Posterior cingulate gyrus (tissue), 11 donors: ENCODE measurements at regions not wholly inside any gene's neighbourhood (a gene's known extent, or its start where the extent isn't known, plus 50 kb on each side); places are given as distances from the start of the nearest gene placed in this dataset.

Source experiments
- DNase-seq, 10 donors: peaks; one replicate each; pipeline versions ENCODE4 v3.0.0 to v3.0.0-alpha.2; 2020 to 2021; ENCODE audit warnings: mixed read lengths in 3 of 10
- intact Hi-C: fragments of 100-400 bp; cut with DNase I; formaldehyde crosslinking; loops from one replicate; pipeline ENCODE4 v1.15.1; 2023

- no peak for DNase-seq
- intact Hi-C loops = no loop called here
Measured at GRCh38 chr16:79498928-79499327, 101.6 kb downstream of the MAF start.

DNA sequence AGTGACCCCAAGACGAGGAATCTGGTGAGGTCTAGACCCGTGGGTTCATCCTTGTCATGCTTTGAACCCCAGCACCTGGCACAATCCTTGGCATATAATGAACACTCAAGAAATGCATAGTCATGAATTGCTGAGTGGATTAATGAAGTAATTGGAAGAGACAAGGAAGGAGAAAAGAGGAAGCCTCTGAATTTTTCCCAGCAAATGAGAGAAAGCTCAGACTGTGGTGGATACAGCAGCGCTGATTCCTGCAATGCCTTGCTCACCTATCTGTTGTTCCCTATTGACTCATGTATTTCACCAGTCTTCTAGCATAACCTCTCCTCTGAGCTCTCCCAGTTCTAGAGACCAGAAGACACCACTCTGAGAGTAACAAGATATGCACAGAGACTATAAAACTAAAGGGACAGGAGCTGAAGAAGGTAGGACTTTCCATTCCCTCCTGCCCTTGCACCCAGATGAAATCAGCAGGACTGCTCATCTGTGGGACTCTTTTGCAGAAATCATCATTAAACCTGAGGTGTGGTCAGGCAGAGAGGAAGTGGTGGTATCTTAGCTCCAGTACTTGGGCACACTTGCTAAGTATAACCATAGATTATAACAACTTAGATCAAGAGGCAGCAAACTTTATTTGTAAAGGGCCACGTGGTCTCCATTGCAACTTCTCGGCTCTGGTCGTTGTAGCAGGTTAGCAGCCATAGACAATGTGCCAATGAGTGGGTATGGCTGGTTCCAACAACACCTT, 102.8 kb downstream of the MAF start:
- intact Hi-C loops = no loop called here
- DNase-seq = no peak

GRCh38 chr16:79493911-79494310, 106.6 kb downstream of the MAF start:
- intact Hi-C loops = no loop called here
- no peak for DNase-seq

GRCh38 chr16:79492036-79492435, 108.5 kb downstream of the MAF start:
- no peak for DNase-seq
- intact Hi-C loops = no loop called here

DNA sequence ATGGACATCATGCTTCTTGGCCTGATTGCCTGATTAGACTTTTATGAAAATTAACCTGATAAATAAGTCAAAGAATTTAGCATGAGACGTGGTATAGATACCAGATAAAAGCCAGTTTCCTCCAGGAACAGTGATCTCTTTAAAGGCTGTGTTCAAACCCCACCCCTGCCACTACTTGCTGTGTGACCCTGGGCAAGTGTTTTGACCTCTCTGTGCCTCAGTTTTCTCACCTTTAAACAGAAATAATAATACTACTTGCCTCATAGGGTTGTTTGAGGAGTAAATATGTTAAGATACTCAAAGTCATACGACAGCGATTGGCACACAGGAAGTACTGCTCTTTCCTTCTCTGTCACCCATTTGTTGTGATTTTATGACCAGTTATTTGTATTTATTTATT, 115.5 kb downstream of the MAF start:
- no peak for DNase-seq
- intact Hi-C loops = no loop called here

DNA sequence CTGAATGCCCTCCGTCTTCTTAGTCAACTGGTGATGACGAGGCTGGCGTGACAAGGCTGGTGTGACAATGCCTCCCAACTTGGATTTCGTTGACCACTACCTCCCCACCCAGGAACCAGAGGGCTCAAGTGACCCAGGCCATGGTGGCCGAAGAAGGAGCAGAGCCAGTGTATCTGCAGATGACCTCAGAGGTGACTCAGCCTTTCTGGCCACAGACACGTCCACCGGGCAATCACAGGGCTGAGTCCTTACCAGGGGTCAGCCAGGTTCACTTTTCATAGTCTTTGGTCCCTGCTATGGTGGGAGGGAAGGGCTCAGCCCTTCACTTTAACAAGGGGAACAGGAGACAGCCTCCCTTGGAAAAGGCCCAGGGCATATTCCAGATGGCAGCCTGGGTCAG, 116.3 kb downstream of the MAF start:
- no peak for DNase-seq
- intact Hi-C loops = no loop called here

DNA sequence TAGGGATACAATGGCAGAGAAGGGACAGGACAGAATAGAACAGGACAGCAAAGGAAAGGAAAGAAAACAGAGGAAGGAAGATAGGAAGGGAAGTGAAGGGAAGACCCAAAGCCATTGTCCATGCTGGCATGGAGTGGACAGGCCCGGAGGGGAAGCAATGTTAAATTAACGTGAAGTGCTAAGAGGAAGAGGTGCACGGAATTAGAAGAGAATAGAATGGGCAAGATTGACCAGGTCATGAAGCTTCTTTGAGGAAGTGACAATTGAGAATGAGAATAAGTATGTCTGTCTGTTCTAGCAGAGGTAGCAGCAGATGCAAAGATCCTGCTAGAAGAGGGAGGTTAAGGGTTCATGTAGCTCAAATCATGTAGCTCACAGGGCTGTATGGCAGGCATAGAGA, 117.2 kb downstream of the MAF start:
- intact Hi-C loops = no loop called here
- DNase-seq = no peak

- intact Hi-C loops = no loop called here
- DNase-seq = no peak
Measured at GRCh38 chr16:79482011-79482410, 118.5 kb downstream of the MAF start.

DNA sequence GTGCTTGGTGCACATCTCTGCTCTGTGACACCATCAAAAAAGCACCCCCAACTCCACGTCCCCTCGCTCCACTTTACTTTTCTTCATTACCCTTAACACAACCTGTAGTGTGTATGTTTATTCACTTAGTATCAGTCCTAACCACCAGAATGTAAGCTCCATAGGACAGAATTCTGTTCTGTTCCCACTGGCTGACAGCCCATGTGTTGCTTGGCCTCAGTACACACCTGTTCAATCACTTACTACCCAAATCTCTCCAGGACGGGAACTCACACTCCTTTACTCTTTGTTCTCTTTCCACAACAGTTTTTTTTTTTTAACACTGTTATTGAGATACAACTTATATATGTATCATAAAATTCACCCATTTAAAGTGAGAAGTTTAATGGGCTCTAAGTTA, 119.6 kb downstream of the MAF start:
- no peak for DNase-seq
- intact Hi-C loops = no loop called here

DNA sequence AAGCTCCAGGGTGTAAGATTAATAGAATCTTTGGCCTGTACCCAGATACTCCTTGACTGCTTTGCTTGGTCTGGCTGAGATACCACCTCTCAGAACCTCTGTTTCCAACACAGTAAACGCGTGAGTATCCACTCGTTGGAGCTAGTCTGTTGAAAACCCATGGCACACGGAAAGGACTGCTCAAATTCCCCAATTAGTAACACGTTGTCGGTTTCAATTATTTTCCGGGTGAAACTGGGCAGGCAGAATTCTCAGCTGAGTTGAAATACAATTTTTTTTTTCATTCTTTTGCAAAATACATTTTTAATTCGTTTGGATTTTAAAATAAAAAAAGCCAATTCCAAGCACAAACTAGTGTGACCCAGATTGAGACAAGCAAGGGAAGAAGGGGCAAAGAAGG, 120.5 kb downstream of the MAF start:
- no peak for DNase-seq
- intact Hi-C loops = no loop called here

DNA sequence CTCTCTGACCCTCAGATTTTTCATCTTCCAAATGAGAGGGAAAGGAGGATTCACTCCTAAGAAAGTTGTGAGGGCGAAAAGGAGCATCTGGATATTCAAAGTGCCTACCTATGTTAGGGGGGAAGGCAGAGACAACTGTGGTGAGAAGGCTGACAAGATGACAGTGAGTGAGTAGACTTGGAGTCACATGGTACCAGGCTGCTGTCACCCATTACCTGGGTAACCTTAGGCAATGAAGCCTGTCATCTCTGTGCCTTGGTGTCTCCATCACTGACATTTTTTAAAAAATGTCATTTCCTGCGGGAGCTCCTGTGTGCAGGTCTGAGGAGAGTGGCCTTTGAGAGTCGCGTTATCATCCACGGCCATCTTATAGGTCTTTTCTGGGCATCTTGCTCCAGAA, 124.0 kb downstream of the MAF start:
- intact Hi-C loops = no loop called here

DNA sequence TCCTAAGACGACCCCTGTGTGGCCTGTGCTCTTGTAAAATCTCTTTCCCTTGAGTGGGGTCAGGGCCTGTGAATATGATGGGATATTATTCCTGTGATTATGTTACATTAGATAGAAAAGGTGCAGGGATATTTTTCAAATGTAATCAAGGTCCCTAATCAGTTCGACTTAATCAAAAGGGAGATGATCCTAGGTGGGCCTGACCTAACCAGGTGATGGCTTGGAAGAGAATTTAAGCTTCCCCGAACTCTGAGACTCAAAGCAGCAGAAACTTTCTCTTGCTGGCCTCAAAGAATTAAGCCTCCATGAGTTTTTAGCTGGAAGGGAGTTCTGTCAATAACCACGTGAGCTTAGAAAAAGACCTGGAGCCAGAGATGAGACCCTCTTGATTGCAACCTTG, 124.7 kb downstream of the MAF start:
- no peak for DNase-seq
- intact Hi-C loops = no loop called here

More for the DNA sequence above, 124.0 kb downstream of the MAF start:
- DNase-seq = no peak

GRCh38 chr16:79473456-79473855, 127.1 kb downstream of the MAF start:
- intact Hi-C loops = no loop called here
- no peak for DNase-seq

DNA sequence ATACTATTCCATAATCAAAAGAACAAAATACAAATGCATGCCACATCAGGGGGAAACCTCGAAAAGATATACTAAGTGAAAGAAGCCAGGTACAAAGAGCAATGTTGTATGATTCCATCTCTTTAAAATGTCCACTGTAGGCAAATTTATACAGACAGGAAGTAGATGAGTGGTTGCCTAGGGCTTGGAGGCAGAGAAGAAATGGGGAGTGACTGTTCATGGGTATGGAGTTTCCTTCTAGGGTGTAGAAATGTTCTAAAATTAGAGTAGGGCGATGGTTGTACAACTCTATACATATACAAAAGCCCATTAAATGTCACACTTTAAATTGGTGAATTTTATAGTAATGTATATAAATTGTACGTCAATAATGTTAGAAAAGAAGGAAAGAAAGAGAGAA, 128.1 kb downstream of the MAF start:
- intact Hi-C loops = no loop called here
- DNase-seq = no peak

GRCh38 chr16:79469999-79470398, 130.5 kb downstream of the MAF start:
- DNase-seq = no peak
- intact Hi-C loops = no loop called here

- intact Hi-C loops = no loop called here
- no peak for DNase-seq
Measured at GRCh38 chr16:79468631-79469030, 131.9 kb downstream of the MAF start.

DNA sequence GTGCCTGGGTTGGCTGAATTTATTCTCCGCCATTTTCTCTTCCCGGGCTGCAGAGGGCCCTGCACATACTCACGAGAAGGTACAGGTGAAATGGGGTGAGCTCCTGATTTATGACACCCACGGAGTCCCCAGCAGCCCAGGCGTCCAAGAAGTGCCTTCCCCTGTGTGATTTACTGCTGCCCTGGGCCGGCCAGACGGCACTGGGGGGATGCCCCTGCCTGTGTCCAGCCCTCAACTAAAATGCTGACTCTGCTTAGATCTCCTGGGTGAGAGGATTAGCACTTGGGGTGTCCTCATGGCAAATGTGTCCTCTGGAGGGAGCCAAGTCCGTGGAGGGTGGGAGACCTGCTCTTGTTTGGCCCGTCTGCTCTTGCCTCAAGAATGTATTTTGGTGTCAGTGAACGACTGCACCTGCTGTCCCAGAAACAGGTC, 132.4 kb downstream of the MAF start:
- intact Hi-C loops = no loop called here
- no peak for DNase-seq

DNA sequence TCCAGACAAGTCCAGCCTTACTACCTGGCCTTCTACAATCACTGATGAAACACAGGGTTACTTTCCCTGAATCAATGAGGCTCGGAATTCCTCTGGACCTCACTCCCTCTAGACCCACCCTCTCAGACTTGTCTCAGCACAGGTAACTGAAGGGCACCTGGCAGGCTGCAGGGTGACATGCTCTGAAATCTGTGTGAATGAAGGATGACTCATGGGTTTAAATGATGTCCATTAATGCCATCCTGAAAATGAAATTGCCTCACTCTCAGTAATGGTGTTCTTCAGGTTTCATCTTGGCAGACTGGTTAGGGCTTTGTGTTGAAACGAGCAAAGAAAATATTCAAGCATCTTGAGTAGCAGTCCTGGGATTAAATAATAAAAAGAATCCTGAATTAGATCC, 134.4 kb downstream of the MAF start:
- DNase-seq = no peak
- intact Hi-C loops = no loop called here

- DNase-seq = no peak
- intact Hi-C loops = no loop called here
Measured at GRCh38 chr16:79463841-79464240, 136.7 kb downstream of the MAF start.

GRCh38 chr16:79456036-79456435, 144.5 kb downstream of the MAF start:
- intact Hi-C loops = no loop called here
- no peak for DNase-seq

DNA sequence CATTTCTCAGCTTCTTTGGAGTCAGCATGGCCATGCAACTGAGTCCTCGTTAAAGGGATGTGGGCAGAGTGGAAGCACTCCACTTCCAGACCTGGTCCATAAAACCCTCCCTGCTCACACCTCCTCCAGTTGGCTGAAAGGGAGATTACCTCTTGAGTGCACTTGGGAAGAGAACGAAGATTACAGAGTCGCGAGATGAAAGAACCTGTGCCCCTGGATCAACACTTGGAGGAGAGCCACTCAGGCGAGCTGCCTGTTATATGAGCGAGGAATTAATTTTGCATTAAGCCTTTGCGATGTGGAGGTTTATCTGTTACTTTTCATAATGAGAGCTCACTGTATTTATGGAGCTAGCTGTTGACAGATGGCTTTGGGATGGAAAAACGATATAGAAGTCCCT, 147.9 kb downstream of the MAF start:
- intact Hi-C loops = no loop called here
- DNase-seq = no peak

- DNase-seq = no peak
- intact Hi-C loops = no loop called here
Measured at GRCh38 chr16:79451196-79451816, 149.2 kb downstream of the MAF start.

- intact Hi-C loops = no loop called here
- no peak for DNase-seq
Measured at GRCh38 chr16:79449900-79450299, 150.6 kb downstream of the MAF start.
